LNCAP (cell line): ENCODE measurements at regions not wholly inside any gene's neighbourhood (a gene's known extent, or its start where the extent isn't known, plus 50 kb on each side); places are given as distances from the start of the nearest gene placed in this dataset.

ENCODE experiments used
- TF ChIP-seq, protein P1 (sequence below): fragments of 450-650 bp; IDR thresholded peaks from 2 replicates; pipeline ENCODE4 v1.5.1; 2017; ENCODE audit warnings: mild to moderate bottlenecking

DNA sequence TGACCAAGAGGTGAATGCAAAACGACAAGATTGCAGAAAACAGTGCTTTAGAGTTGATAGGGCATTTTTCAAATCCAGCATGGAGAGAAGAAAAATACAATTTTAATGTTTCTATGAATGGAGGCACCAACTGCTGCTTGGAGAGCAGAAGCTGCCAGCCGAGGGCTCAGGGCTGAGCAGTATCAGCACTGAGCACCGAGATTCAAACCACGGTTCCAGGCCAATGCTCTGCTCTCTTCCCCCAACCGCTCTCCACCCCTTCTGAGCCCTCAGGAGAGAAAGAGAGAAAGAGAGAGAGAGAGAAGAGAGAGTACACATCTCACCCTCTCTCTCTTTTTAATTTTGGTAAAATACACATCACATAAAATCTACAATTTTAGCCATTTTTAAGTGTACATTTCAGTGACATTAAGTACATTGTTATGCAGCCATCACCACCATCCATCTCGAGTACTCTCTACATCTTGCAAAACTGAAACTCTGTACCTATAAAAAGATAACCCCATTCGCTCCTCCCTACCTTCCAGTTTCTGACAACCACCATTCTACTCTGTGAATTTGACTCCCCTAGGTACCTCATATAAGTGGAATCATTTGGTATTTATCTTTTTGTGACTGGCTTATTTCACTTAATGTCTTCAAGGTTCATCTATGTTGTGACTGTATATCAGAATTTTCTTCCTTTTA, 333.3 kb downstream of the MIAT start:
- TF ChIP-seq, protein P1, sequence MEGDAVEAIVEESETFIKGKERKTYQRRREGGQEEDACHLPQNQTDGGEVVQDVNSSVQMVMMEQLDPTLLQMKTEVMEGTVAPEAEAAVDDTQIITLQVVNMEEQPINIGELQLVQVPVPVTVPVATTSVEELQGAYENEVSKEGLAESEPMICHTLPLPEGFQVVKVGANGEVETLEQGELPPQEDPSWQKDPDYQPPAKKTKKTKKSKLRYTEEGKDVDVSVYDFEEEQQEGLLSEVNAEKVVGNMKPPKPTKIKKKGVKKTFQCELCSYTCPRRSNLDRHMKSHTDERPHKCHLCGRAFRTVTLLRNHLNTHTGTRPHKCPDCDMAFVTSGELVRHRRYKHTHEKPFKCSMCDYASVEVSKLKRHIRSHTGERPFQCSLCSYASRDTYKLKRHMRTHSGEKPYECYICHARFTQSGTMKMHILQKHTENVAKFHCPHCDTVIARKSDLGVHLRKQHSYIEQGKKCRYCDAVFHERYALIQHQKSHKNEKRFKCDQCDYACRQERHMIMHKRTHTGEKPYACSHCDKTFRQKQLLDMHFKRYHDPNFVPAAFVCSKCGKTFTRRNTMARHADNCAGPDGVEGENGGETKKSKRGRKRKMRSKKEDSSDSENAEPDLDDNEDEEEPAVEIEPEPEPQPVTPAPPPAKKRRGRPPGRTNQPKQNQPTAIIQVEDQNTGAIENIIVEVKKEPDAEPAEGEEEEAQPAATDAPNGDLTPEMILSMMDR: no peak

DNA sequence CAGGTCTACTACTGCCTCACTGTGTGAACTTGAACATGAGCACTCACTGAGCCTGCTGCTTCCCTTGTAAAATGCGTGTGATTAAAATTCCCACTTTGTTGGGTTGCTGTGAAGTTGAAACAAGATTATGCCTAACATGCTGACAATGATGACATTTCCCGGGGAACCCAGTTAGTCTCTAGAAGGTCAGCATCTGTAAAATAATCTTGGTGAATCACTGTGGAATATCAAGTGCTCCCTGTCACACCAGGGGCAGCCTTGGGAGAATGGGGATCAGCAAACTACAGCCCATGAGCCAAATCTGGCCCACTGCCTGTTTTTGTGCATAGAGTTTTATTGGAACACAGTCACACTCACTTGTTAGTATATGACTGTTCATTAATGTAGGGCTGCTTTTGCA, 335.2 kb downstream of the MIAT start:
- TF ChIP-seq, protein P1: no peak

- TF ChIP-seq, protein P1: no peak
Measured at GRCh38 chr22:26993886-26994285, 336.5 kb downstream of the MIAT start.

GRCh38 chr22:26994801-26995200, 337.4 kb downstream of the MIAT start:
- TF ChIP-seq, protein P1: no peak

DNA sequence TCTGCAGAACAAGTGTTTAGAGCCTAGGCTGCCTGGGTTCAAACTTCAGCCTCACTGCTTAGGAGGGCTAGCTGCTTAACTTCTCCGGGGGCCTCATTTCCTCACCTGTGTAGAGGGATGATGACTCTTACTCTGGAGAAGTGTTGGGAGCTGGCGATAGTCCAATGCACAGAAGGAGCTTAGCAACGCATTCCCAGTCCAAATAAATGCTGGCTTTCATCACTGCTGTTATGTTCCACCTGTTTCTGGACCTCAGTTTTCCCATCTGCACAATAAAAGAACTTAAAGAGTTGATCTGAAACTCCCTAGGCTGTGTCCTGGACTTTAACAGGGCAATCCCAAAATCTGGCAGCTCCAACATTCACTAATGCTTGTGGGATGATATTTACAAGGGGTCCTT, 337.8 kb downstream of the MIAT start:
- TF ChIP-seq, protein P1: no peak

DNA sequence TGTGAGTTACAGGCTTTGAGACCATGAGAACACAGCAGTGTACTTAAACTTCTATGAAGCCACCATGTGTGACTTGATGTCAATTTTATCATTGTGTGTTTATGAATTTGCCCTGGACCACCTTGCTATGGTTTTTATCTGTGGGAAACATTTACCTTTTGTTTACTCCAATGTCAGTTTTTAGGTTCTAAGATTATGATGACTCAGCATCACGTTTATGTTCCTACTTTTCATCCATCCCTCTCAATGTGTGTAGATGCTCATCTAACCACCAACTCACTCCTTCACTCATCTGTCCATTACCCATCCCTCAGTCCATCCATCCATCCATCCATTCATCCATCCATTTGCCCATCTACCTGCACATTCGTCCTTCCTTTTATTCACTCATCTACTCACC, 338.8 kb downstream of the MIAT start:
- TF ChIP-seq, protein P1: no peak

- TF ChIP-seq, protein P1: no peak
Measured at GRCh38 chr22:26998129-26998528, 340.7 kb downstream of the MIAT start.

DNA sequence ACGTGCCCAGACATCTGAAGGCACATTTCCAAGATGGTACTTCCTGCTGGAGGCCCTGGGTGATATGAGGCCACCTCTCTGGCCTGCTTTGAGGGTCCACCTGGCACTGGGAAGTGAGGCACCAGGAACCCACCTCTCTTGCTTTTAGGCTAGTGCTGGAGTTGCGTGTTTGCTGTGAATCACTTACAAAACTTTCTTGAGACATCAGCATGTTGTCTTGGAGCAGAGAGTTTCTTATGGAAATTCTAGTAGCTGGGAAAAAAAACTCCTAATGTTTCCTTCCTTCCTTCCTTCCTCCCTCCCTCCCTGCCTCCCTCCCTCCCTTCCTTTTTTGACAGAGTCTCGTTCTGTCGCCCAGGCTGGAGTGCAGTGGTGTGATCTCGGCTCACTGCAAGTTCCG, 341.3 kb downstream of the MIAT start:
- TF ChIP-seq, protein P1: no peak
